ENCODE measurements at regions not wholly inside any gene's neighbourhood (a gene's known extent, or its start where the extent isn't known, plus 50 kb on each side); places are given as distances from the start of the nearest gene placed in this dataset.

GRCh38 chr5:85515588-85515987 lies 1102.2 kb upstream of the COX7C start:
- FAIRE-seq (no peak), DNase-seq (ENCODE audit: low read depth) (no peak)
- no peaks in the 10 kb centered on the region for H3K36me3 ChIP-seq (ENCODE audit: control insufficient read depth, insufficient read depth, low read length)
- no peak overlapping the region for H3K4me3 ChIP-seq (ENCODE audit: low read depth, low read length)
- TF ChIP-seq CTCF (IDR thresholded peaks at IDR 0.05; ENCODE audit: insufficient read depth, low read length, severe bottlenecking): no peak
- no peaks in the 10 kb centered on the region for H3K27me3 ChIP-seq (ENCODE audit: control insufficient read depth, insufficient read depth, low read length)

- Histone ChIP-seq H3K36me3 (ENCODE audit: control insufficient read depth, insufficient read depth, low read length) (no peaks in the 10 kb centered on the region), H3K4me3 (ENCODE audit: low read depth, low read length) (no peak overlapping the region), H3K27me3 (ENCODE audit: control insufficient read depth, insufficient read depth, low read length) (no peaks in the 10 kb centered on the region)
- no peak for TF ChIP-seq CTCF (IDR thresholded peaks at IDR 0.05; ENCODE audit: insufficient read depth, low read length, severe bottlenecking)
- DNase-seq (ENCODE audit: low read depth): no peak
- FAIRE-seq: no peak
Observed at GRCh38 chr5:85517386-85517785, 1100.4 kb upstream of the COX7C start.

GRCh38 chr5:85533341-85534047 lies 1084.2 kb upstream of the COX7C start:
- TF ChIP-seq CTCF (IDR thresholded peaks at IDR 0.05; ENCODE audit: insufficient read depth, low read length, severe bottlenecking): no peak
- H3K27me3 ChIP-seq (ENCODE audit: control insufficient read depth, insufficient read depth, low read length): no peaks in the 10 kb centered on the region
- no peaks in the 10 kb centered on the region for H3K36me3 ChIP-seq (ENCODE audit: control insufficient read depth, insufficient read depth, low read length)
- FAIRE-seq (no peak), DNase-seq (ENCODE audit: low read depth) (no peak)
- H3K4me3 ChIP-seq (ENCODE audit: low read depth, low read length): no peak overlapping the region

- no peak for FAIRE-seq
- no peaks in the 10 kb centered on the region for H3K36me3 ChIP-seq (ENCODE audit: control insufficient read depth, insufficient read depth, low read length)
Observed at GRCh38 chr5:85538362-85538761, 1079.4 kb upstream of the COX7C start.

GRCh38 chr5:85545129-85545528 lies 1072.6 kb upstream of the COX7C start:
- Histone ChIP-seq H3K27me3 (ENCODE audit: control insufficient read depth, insufficient read depth, low read length) (no peaks in the 10 kb centered on the region), H3K36me3 (ENCODE audit: control insufficient read depth, insufficient read depth, low read length) (no peaks in the 10 kb centered on the region), H3K4me3 (ENCODE audit: low read depth, low read length) (no peak overlapping the region)
- FAIRE-seq (no peak), DNase-seq (ENCODE audit: low read depth) (no peak)
- no peak for TF ChIP-seq CTCF (IDR thresholded peaks at IDR 0.05; ENCODE audit: insufficient read depth, low read length, severe bottlenecking)

More at GRCh38 chr5:85538362-85538761, 1079.4 kb upstream of the COX7C start:
- DNase-seq (ENCODE audit: low read depth): no peak
- H3K27me3 ChIP-seq (ENCODE audit: control insufficient read depth, insufficient read depth, low read length): no peaks in the 10 kb centered on the region
- TF ChIP-seq CTCF (IDR thresholded peaks at IDR 0.05; ENCODE audit: insufficient read depth, low read length, severe bottlenecking): no peak
- no peak overlapping the region for H3K4me3 ChIP-seq (ENCODE audit: low read depth, low read length)

GRCh38 chr5:85549229-85549628 lies 1068.5 kb upstream of the COX7C start:
- TF ChIP-seq CTCF (IDR thresholded peaks at IDR 0.05; ENCODE audit: insufficient read depth, low read length, severe bottlenecking): no peak
- DNase-seq (ENCODE audit: low read depth): no peak
- no peak for FAIRE-seq

More at GRCh38 chr5:85549229-85549628, 1068.5 kb upstream of the COX7C start:
- no peaks in the 10 kb centered on the region for H3K27me3 ChIP-seq (ENCODE audit: control insufficient read depth, insufficient read depth, low read length)
- H3K36me3 ChIP-seq (ENCODE audit: control insufficient read depth, insufficient read depth, low read length): no peaks in the 10 kb centered on the region
- H3K4me3 ChIP-seq (ENCODE audit: low read depth, low read length): no peak overlapping the region
